SK-N-MC (cell line): ENCODE measurements at regions not wholly inside any gene's neighbourhood (a gene's known extent, or its start where the extent isn't known, plus 50 kb on each side); places are given as distances from the start of the nearest gene placed in this dataset.

Source experiments
- EZH2 ChIP-seq: fragments of 200-600 bp; sonication (generic); IDR thresholded peaks from one replicate; pipeline ENCODE4 v1.6.1; 2017; ENCODE audit warnings: antibody characterized with exemption
- POLR2AphosphoS5 ChIP-seq: IDR thresholded peaks from 2 replicates; pipeline ENCODE4 v1.6.1; 2012; ENCODE audit warnings: mild to moderate bottlenecking, low read depth, low read length, borderline replicate concordance

DNA sequence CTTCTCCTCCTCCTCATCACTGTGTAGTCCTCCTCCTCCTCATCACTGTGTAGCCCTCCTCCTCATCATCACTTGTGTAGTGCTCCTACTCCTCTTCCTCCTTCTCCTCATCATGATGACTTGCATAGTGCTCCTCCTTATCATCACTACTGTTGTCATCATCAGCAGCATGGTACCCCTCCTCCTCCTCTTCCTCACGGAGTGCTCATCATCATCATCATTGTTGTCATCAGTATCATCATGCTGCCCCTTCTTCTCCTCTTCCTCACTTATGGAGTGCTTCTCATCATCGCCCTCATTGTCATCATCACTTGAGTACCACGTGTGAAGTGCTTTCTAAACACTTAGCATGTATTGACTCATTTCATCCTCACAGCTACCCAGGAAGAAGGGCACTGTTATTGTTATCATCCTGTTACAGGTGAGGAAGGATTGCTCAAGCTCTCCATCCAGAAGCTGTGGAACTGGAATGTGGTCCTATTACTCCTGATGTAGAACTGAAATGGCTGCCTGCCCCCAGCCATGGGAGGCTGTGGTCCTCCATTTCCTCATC is 122.8 kb upstream of the SHH start:
- TF ChIP-seq POLR2AphosphoS5 (no peak), EZH2 (no peak)
